Epithelial cell of esophagus (primary cell): ENCODE measurements at regions not wholly inside any gene's neighbourhood (a gene's known extent, or its start where the extent isn't known, plus 50 kb on each side); places are given as distances from the start of the nearest gene placed in this dataset.

ENCODE experiments used
- DNase-seq: peaks from one replicate; pipeline ENCODE4 v3.0.0; 2010; ENCODE audit warnings: low read depth
- H3K4me3 ChIP-seq: 2 replicates; pipeline ENCODE4 v1.5.1; 2011; ENCODE audit warnings: mild to moderate bottlenecking, low read length, control low read depth
- TF ChIP-seq, protein P1 (sequence below): IDR thresholded peaks from 2 replicates; pipeline ENCODE4 v1.5.1; 2011; ENCODE audit warnings: low read depth, mild to moderate bottlenecking, low read length, control low read depth, inconsistent platforms; ENCODE audit not compliant: insufficient read depth; ENCODE audit errors: missing control alignments

DNA sequence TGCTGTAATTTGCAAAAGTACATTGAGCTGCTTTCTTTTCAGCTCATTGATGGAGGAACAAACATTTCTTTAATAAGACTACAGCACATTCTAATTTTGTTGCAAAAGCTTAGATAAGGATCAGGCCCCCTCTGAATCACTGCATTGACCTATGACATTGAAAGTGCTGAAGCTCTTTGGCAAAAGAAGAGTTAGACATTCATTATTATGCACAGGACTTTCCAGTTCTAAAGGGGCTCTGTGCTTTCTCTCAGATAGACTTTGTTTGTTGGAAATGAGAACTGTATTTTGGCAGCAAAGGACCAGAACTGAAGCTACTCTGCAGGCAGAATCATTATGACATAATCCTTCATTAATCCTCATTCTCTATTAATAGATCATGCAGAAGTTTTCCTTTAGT lies 252.9 kb upstream of the SOX2 start:
- DNase-seq: no peak
- H3K4me3 ChIP-seq: no peak overlapping the region
- TF ChIP-seq, protein P1, sequence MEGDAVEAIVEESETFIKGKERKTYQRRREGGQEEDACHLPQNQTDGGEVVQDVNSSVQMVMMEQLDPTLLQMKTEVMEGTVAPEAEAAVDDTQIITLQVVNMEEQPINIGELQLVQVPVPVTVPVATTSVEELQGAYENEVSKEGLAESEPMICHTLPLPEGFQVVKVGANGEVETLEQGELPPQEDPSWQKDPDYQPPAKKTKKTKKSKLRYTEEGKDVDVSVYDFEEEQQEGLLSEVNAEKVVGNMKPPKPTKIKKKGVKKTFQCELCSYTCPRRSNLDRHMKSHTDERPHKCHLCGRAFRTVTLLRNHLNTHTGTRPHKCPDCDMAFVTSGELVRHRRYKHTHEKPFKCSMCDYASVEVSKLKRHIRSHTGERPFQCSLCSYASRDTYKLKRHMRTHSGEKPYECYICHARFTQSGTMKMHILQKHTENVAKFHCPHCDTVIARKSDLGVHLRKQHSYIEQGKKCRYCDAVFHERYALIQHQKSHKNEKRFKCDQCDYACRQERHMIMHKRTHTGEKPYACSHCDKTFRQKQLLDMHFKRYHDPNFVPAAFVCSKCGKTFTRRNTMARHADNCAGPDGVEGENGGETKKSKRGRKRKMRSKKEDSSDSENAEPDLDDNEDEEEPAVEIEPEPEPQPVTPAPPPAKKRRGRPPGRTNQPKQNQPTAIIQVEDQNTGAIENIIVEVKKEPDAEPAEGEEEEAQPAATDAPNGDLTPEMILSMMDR: no peak

DNA sequence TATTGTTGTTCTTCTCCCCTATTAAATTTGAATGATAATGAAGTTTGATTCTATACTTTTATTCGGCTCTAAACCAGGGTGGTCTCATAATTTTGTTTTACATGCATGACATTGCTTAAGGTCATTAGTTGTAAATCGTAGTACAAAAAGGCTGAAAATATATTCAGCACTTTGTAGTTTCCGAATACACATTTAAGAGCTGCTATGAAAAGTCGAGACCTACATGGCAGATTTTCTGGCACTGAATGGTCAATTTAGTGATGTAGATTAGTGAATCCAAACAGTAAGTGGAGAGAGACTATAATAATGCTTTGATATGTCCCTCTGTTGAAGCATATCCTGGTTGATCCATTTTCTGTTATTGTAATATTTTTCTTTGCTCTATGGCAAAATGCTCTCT lies 254.0 kb upstream of the SOX2 start:
- no peak for DNase-seq
- no peak overlapping the region for H3K4me3 ChIP-seq
- TF ChIP-seq, protein P1: no peak

DNA sequence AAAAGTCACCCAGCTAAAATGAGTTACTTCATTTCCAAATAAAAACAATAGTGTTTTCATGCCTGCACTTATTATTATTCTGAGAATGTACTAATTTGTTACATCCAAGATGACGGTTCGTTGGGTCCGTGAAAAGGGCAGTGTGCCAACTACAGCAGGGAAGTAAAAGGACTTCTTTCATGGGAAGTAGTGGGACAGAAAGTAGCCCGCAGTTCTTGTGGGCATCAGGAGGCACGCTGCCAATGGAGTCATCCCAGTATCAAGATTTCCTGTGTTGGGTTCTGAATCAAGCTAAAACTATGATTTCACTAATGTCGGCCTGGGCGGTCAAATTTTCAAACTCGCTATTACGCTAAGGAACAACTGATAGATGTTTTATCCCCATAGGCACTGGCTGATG lies 254.5 kb upstream of the SOX2 start:
- no peak for DNase-seq
- no peak overlapping the region for H3K4me3 ChIP-seq
- TF ChIP-seq, protein P1: no peak

DNA sequence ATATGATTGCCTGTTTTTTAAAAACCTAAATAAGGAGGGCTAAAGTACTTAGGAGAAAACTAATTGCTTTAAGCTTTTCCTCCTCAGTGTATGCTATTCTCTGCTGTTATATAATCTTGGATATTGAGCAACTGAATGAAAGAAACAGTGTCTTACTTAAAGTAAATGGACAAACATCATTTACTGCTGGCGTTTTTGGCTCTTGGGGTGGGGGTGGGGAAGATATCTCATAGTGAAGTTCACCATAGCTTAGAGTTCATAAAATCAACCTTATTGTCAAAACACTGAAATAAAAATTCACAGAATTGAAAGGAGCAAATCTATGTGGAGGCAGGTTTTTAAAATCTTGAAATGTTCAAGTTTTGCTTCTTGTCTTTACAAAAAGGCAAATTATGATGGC lies 256.4 kb upstream of the SOX2 start:
- no peak overlapping the region for H3K4me3 ChIP-seq

DNA sequence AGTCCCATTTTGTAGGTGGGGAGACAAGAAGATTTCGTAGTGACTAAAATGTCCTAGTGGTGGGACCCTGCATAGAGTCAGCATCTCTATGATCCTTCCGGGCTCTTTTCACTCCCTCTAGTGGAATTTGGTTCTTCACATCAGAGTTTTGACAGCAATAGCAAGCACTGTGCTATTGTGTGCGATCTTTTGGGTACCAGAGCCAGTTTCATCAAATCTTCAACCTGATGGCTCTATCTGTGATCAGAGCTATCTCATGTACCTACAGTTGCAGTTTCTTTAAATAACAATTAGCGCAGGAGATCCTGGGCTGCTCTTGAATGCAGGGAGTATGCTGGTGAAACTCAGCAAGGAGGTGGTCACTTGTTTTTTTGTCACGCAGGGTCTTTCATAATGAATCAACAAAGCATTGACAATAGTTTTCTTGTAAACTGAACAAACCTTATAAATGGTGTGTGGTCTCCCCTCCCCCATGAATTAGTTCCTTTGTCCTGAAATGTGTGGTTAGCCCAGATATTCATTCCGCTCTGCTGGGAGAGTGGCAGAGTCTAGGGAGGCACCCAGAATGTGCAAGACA lies 257.2 kb upstream of the SOX2 start:
- TF ChIP-seq, protein P1: no peak
- no peak overlapping the region for H3K4me3 ChIP-seq

More for the DNA sequence above, 256.4 kb upstream of the SOX2 start:
- TF ChIP-seq, protein P1: no peak
- DNase-seq: no peak

DNA sequence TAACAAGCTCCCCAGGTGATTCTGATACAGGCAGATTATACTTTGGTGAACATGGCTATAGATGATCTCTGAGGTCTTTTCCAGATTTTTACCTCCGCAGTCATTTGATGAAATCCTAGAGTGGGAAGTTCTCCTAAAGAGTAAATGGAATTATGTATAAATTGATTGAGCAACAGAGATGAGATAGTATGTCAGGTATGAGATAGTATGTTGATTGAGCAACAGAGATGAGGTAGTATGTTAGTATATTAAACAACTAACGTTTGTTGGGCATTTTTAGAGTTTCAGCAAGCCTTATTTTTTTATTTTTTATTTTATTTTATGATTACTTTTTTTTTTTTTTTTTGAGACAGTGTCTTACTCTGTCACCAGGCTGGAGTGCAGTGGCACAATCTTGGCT lies 265.0 kb upstream of the SOX2 start:
- no peak overlapping the region for H3K4me3 ChIP-seq
- TF ChIP-seq, protein P1: no peak
- DNase-seq: peak; percentile 51

More for the DNA sequence above, 257.2 kb upstream of the SOX2 start:
- no peak for DNase-seq

DNA sequence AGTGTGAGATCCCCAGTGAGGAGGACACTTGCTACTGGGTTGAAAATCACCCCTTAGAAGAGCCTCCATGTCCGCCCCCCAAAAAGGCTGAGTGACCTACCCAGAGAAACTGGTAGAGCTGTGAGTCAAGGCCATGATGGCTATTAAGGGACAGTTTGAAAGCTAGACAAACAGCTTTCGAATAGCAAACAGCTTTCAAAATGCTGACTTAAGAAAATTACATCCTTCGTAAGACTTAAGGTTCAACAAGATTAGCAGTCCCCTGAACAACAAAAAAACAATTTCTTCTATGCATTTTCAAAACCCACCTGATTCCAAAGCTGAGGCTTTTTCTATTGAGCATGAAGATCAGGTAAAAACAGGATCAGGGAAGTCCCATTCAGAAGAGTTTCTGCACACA lies 269.7 kb upstream of the SOX2 start:
- TF ChIP-seq, protein P1: no peak
- no peak for DNase-seq
- no peak overlapping the region for H3K4me3 ChIP-seq
